Heart left ventricle (tissue), 13 donors: ENCODE measurements at regions not wholly inside any gene's neighbourhood (a gene's known extent, or its start where the extent isn't known, plus 50 kb on each side); places are given as distances from the start of the nearest gene placed in this dataset.

Source experiments
- POLR2A ChIP-seq, 2 donors: fragments of 450-650 bp; IDR thresholded peaks; one replicate each; pipeline ENCODE4 v1.6.1; 2017; ENCODE audit warnings: antibody characterized with exemption in 2 of 2, mild to moderate bottlenecking in 2 of 2, moderate library complexity in 2 of 2
- TF ChIP-seq, protein P1 (sequence below), 12 donors: fragments of 200-600 bp; sonication (generic) in 4 of 12; IDR thresholded peaks; one replicate each; pipeline versions ENCODE4 v1.5.0 to v1.8.0; 2018 to 2022; ENCODE audit warnings: antibody characterized with exemption in 12 of 12, mild to moderate bottlenecking in 5 of 12
- donor health status: ischemic (EF 13 %, LVEDD 7.1; RV severe dilation, severe dysfunction).
- donor health status: DM: no; HTN: yes; CAD: no.
- donor health status: DM: no; HTN: no; CAD: no.
- donor health status: ischemic (EF 25% LVEDD 6.9; RV normal size, moderate dysfunction).
- donor health status: ischemic (EF 25% LVEDD 5.7; RV mildly dilated, moderate dysfunction).
- donor health status: ischemic (EF 35%, LVEDD 5.7; RV mildly dilated, moderate dysfunction).
- donor health status: nonischemic (EF 11% LVEDD 7.7; RV severe dilation, severe dysfunction).
- donor health status: DM: yes; HTN: yes; CAD: no.
- donor health status: PGD.
- donor health status: ischemic (EF 29% LVEDD 5.4; RV normal size, mild dysfunction).
- donor health status: nonischemic (EF 23%, LVEDD 6.1; RV moderate dilation, normal function).

- TF ChIP-seq, protein P1, sequence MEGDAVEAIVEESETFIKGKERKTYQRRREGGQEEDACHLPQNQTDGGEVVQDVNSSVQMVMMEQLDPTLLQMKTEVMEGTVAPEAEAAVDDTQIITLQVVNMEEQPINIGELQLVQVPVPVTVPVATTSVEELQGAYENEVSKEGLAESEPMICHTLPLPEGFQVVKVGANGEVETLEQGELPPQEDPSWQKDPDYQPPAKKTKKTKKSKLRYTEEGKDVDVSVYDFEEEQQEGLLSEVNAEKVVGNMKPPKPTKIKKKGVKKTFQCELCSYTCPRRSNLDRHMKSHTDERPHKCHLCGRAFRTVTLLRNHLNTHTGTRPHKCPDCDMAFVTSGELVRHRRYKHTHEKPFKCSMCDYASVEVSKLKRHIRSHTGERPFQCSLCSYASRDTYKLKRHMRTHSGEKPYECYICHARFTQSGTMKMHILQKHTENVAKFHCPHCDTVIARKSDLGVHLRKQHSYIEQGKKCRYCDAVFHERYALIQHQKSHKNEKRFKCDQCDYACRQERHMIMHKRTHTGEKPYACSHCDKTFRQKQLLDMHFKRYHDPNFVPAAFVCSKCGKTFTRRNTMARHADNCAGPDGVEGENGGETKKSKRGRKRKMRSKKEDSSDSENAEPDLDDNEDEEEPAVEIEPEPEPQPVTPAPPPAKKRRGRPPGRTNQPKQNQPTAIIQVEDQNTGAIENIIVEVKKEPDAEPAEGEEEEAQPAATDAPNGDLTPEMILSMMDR (IDR thresholded peaks at IDR 0.05): no peak
- no peak for TF ChIP-seq POLR2A (IDR thresholded peaks at IDR 0.05)
These were observed 126.8 kb upstream of the CACNA1A start for GRCh38 chr19:13633109-13633508.
